GM21381 (cell line): ENCODE measurements at regions not wholly inside any gene's neighbourhood (a gene's known extent, or its start where the extent isn't known, plus 50 kb on each side); places are given as distances from the start of the nearest gene placed in this dataset.
"Not testable (repeated sequence)": the region's sequence is repeated elsewhere in the genome, so short reads cannot be mapped to it uniquely, and the experiment has no call there.

Source experiments
- ATAC-seq: cut with Tn5 transposase; IDR thresholded peaks from one replicate; pipeline ENCODE4 v1.9.1; 2021; ENCODE audit warnings: mild to moderate bottlenecking, moderate library complexity; ENCODE audit not compliant: unreplicated experiment

GRCh38 chr4:128649575-128650205 is 159.8 kb upstream of the JADE1 start:
- no peak for ATAC-seq

GRCh38 chr4:128649161-128649560 is 160.3 kb upstream of the JADE1 start:
- no peak for ATAC-seq

GRCh38 chr4:128648021-128648420 is 161.5 kb upstream of the JADE1 start:
- no peak for ATAC-seq

- ATAC-seq, result peak; percentile 83
Observed at GRCh38 chr4:128646893-128647292, 162.6 kb upstream of the JADE1 start.

GRCh38 chr4:128644693-128645654 is 164.5 kb upstream of the JADE1 start:
- not testable (repeated sequence) for ATAC-seq

- not testable (repeated sequence) for ATAC-seq
Observed at GRCh38 chr4:128644107-128644506, 165.4 kb upstream of the JADE1 start.

GRCh38 chr4:128641566-128641965 is 167.9 kb upstream of the JADE1 start:
- ATAC-seq, result not testable (repeated sequence)

GRCh38 chr4:128639541-128640270 is 169.8 kb upstream of the JADE1 start:
- ATAC-seq, result no peak

GRCh38 chr4:128636906-128637305 is 172.6 kb upstream of the JADE1 start:
- ATAC-seq, result no peak

GRCh38 chr4:128635955-128636560 is 173.4 kb upstream of the JADE1 start:
- no peak for ATAC-seq

GRCh38 chr4:128635141-128635954 is 174.2 kb upstream of the JADE1 start:
- no peak for ATAC-seq

GRCh38 chr4:128633067-128633466 is 176.4 kb upstream of the JADE1 start:
- no peak for ATAC-seq

GRCh38 chr4:128630871-128631270 is 178.6 kb upstream of the JADE1 start:
- ATAC-seq, result no peak

- no peak for ATAC-seq
Observed at GRCh38 chr4:128623508-128624215, 185.8 kb upstream of the JADE1 start.

- ATAC-seq, result not testable (repeated sequence)
Observed at GRCh38 chr4:128620279-128620965, 189.1 kb upstream of the JADE1 start.

GRCh38 chr4:128615197-128615596 is 194.3 kb upstream of the JADE1 start:
- no peak for ATAC-seq

- no peak for ATAC-seq
Observed at GRCh38 chr4:128608006-128608405, 201.5 kb upstream of the JADE1 start.

- ATAC-seq, result no peak
Observed at GRCh38 chr4:128606173-128606572, 203.3 kb upstream of the JADE1 start.

- ATAC-seq, result no peak
Observed at GRCh38 chr4:128604840-128605239, 204.7 kb upstream of the JADE1 start.
